GM18505 (cell line): ENCODE measurements at regions not wholly inside any gene's neighbourhood (a gene's known extent, or its start where the extent isn't known, plus 50 kb on each side); places are given as distances from the start of the nearest gene placed in this dataset.
"Not testable (repeated sequence)": the region's sequence is repeated elsewhere in the genome, so short reads cannot be mapped to it uniquely, and the experiment has no call there.

Source experiments
- ATAC-seq: cut with Tn5 transposase; IDR thresholded peaks from one replicate; pipeline ENCODE4 v1.9.1; 2021; ENCODE audit not compliant: unreplicated experiment
- POLR2A ChIP-seq: IDR thresholded peaks from 4 replicates; pipeline ENCODE4 v1.6.1; 2011; ENCODE audit warnings: borderline replicate concordance; ENCODE audit not compliant: insufficient read depth, insufficient read length; ENCODE audit errors: extremely low read depth

DNA sequence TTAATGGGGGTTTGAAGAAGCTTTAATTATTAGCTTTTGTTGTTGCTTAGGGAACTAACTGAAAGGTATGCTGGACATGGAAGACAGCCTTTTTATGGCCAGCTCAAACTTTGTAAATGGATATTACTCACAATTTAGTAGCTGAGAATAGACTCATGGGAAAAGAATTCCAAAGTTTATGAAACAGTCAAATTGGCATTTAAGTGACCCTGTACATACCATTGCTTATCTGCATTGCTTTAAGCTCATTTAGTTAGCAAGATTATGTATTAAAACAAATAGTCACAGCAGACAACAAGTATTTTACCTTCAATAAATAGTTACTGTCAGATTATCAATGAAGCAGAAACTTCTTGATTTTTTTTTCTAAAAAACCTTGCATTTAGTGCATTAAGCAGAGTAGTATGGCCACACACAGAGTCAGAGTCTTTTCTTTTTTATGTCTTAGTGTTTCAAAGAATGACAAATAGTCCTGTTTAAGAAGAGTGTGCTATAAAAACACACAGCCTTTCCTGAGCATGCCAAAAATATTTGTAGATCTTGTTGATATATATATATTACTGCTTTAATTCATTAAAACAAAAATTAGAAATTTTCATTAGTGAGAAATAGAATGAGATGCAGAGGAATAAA, 102.2 kb downstream of the TTC6 start:
- no peak for TF ChIP-seq POLR2A

DNA sequence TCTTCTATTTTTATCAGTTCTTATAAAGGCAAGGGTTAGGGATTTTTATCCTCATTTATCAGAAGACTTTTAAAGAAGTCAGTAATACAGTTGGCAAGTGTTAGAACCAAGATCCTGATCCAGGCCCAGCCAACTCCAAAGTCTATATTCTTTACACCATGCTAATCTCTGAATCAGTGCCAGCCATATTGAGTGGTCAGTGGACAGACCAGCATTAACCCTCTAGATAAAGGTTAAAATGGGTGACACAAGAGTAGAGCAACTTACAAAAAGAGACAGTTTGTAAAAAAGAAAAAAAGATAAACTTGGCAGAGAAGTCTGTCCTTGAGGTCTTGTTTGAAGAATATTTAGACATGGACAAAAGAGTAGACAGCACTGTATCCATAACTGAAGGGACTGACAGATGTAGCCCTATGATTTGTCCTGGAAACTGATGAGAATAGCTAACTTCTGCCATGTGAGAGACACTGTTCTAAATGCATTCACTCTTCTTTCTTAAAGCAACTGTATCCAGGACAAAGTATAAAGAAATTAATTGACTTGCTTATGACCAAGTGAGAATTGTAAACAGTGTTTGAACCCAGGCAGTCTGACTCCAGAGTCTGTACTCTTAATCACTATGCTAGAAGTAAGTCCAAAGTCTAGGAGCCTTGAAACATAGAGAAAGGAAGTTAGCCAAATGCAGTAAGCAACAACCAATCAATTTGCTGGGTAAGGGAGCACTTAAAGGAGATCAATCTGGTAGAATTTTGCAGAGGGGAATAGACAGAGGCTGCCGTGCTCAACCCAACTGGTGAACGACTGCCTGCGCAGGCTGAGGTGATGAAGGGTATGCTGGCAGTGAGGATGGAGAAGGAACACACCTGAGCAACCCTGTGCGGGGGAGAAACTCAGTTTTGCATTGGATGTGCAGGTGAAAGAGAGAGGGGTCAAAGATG, 103.7 kb downstream of the TTC6 start:
- TF ChIP-seq POLR2A, result no peak
- ATAC-seq, result no peak

More for the DNA sequence above, 102.2 kb downstream of the TTC6 start:
- no peak for ATAC-seq

DNA sequence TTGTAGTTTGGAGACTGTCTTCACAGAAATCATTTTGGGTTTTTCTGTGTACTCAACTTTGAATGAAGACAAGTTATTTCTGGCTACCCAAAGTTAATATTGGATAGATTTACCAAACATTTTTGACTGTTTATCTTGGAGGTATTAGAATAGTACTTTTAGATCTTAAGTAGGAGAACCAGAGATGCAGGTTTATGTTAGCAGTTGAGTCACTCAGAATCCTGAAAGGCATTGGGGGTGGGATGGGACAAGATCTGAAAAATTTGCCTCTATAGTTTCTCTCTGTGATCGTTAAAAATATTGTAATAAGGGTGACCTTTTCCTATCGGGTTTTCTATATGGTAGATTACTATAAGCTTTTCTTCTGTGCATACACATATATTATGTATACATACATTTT, 112.3 kb downstream of the TTC6 start:
- TF ChIP-seq POLR2A, result no peak
- ATAC-seq, result no peak

DNA sequence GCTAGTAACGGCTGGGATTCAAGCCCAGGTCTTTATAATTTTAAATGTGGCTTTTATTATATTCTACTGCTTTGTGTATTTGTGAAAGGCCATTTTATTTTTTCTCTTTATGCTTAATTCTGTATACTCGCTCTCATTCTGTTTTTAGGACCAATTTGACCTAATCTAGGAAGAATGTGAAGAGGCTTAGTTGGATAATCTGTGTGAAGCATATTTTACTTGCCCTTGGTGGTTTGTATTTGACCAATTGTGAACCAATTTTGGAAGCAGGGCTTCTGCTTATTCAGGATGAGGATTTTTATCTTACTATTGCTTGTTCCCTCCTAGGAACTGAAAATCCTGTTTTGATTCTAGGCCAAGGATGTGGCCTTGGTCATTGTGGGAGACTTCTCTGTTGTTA, 113.1 kb downstream of the TTC6 start:
- no peak for TF ChIP-seq POLR2A
- ATAC-seq, result no peak

DNA sequence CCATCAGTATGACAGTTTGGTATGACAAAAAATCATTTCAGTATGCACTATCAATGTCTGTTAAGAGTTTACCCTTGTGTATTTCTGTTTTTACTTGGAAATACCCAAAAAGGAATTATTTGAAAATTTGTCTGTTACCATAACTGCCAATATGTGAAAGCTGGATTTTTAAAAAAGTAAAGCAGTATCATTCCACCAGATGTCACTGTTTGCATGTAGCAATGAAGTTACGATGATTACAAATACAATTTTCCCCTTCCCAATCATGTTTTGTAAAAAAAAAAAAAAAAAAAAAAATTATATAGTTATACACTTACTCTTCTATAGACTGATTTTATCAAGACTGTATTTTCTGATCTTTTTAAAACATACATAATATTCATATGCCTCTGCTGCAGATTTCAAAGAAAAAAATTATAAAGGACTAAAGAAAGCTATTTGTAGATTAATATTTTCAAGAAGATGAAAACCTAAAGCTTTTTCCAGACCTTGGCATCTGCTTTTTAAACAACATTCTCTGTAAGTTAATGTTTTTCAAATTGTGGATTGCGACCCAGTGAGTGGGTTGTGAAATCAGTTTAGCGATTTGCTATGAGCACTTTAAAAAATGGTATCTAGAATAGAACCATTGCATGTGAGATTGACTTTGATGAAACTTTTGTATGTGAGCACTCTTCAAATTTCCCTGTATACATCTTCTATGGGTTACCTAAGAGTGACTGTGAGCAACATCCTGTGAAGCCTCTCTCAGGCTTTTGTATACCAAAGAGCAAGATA, 114.2 kb downstream of the TTC6 start:
- ATAC-seq, result no peak
- no peak for TF ChIP-seq POLR2A

DNA sequence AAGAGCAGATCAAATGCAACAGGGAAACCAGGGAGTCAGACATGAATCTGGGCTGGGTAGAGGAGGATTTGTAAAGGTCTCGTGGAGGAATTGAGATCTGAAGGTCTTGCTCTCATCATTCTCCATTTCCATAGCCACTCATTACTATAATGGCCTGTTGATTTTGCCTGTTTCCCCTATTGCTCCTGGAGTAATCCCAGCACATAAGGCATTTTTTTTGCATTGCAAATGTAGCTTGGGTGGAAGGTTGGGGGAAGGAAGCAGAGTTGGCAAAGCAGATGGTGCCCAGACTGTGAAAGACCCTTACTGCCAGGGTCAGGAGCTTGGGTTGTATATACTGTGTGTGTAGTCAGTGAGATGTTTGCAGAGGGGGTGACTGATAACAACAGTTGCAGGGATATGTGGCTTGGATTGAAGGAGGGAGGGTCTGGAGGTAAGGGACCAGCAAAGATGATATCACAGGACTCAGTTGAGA, 116.0 kb downstream of the TTC6 start:
- no peak for ATAC-seq
- no peak for TF ChIP-seq POLR2A

DNA sequence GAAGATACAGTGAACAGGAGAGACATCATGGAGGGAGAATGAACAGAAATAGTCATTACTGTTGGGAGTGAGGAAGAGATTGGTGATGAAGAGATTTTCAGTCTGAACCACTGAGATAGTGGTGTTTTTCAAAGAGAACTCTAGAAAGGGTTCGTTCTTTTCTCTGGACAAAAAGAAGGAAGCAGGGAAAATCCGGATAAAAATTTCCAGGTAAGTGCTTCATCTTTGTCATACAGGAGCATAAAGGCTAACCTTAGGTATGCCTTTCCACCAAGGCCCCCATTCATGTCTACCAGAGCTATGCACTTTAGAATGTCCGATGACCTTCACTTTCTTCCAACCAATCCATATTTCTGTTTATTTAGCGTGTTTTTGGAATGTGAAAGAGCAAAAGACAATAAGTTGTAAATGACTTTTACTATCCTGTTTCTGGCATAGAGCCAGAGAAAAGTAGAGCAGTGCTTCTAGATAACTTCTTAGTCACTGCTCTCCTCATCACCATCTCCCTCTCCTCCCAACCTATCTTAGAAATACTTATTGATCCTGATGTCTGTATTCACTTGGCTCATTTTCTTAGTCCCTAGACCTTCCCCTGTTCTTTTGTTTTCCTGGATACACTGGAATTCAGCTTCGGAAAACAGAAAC, 116.5 kb downstream of the TTC6 start:
- TF ChIP-seq POLR2A, result no peak

DNA sequence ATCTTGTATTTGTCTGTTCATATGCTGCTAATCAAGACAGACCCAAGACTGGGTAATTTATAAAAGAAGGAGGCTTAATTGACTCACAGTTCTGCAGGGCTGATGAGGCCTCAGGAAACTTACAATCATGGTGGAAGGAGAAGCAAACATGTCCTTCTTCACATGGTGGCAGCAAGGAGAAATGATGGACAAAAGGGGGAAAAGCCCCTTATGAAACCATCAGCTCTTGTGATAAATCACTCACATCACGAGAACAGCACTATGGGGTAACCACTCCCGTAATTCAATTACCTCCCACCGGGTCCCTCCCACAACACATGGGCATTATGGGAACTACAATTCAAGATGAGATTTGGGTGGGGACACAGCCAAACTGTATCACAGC, 117.0 kb downstream of the TTC6 start:
- not testable (repeated sequence) for ATAC-seq

More for the DNA sequence above, 116.5 kb downstream of the TTC6 start:
- no peak for ATAC-seq

DNA sequence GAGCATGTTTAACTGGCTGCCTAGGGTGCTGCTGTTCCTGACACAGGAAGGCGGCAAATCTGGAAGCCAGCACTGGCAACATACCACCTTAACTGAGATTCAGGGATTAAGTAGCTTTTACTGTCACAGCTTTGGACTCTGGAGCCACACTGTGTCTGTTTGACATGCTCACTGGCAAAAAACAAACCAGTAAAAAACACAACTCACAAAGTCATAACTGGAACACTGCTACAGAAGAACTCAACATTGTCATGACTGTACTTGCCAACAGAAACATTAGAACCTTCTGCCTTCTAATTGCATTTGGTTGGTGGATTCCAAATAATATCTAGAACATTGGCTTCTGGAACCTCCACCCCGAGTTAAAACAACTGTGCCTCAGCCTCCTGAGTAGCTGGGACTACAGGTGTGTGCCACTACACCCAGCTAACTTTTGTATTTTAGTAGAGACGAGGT, 117.6 kb downstream of the TTC6 start:
- TF ChIP-seq POLR2A, result no peak
- no peak for ATAC-seq

DNA sequence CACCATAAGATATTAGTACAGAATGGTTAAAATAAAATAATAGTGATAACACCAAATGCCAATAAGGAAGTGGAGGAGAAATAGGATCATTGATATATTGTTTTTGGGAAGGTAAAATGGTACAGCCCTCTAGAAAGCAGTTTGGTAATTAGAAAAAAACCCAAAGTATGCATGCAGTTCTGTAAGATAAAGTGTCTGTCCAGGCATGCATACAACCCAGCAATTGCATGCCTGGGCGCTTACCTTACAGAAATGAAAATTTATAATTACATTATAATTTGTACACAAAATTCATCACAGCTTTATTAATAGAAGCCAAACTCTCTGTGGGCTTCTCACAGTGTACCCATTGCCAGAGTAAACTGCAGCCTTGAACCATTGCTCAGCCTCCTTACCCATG, 124.7 kb downstream of the TTC6 start:
- no peak for TF ChIP-seq POLR2A
- ATAC-seq, result no peak

DNA sequence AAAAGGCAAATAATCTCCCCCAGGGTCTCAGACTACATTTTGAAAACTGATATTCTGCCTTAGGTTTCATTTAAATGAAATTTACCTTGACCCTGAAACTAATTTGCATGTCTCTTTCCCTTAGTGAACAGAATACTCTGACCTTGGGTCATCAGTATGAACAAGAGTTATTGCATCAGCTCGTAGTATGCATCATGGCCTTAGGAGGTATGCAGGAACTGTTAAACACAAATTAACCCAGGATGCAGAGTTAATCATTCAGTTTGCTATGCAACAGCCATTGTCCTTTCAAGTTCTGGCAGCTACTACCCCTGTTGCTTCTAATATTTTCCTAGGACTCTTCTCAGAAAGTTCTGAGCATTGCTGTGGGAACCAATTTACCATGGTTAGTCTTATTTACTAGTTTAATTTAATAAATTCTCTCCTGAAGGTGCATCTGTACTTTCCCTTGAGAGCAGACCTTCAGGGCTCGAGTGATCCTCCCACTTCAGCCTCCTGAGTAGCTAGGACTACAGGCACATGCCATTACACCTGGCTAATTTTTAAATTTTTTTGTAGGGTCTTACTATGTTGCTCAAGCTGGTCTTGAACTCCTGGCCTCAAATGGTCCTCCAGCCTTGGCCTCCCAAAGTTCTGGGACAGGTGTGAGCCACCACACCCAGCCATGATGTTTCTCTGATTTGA, 126.7 kb downstream of the TTC6 start:
- TF ChIP-seq POLR2A, result no peak
- ATAC-seq, result no peak

DNA sequence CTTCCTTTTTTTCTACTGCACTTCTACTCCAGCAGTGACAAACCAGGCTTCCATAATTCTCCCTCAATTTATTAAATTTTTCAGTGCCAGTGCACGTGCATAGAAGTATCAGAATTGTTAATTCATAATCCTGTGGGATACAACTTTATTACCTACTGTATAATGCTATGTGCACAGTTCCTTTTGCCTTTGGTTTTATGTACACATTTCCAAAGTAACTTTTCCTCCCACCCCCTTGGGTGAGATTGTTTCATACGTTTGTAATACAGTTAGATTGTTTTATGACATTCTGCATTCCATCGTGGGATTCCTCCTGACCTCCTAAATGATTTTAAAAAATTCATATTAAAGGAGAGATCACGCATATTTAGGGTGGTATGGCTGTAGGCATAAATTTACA, 128.1 kb downstream of the TTC6 start:
- no peak for ATAC-seq
- no peak for TF ChIP-seq POLR2A
